ENCODE measurements at regions not wholly inside any gene's neighbourhood (a gene's known extent, or its start where the extent isn't known, plus 50 kb on each side); places are given as distances from the start of the nearest gene placed in this dataset.
"Not testable (repeated sequence)": the region's sequence is repeated elsewhere in the genome, so short reads cannot be mapped to it uniquely, and the experiment has no call there.

DNA sequence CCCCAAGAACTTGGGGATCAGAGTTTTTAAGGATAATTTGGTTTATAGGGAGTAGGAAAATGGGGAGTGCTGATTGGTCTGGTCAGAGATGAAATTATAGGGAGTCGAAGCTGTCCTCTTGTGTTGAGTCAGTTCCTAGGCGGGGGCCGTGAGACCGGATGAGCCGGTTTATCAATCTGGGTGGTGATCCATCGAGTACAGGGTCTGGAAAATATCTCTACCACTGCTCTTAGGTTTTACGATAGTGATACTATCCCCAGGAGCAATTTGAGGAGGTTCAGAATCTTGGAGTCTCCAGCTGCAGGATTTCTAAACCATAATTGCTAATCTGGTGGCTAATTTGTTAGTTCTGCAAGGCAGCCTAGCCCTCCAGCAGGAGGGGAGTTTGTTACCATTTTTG is 403.4 kb downstream of the CDH11 start:
- no peak for DNase-seq

DNA sequence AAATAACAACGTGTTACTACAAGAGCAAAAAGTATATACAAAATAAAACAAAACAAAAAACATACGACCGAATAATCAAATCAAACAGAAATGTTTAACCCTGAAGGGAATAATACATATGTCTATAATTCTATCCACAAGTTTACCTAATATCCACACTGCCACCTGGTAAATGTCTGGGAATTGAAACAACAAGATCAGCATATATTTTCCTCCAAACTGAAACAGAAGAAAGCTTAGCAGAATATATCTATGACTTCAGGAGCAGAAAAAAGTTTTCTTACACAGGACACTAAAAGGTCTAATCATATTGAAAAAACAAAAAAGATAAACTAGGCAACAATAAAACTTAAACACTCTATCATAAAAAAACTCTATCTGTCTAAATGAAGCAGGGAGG is 404.0 kb downstream of the CDH11 start:
- no peak for DNase-seq

DNA sequence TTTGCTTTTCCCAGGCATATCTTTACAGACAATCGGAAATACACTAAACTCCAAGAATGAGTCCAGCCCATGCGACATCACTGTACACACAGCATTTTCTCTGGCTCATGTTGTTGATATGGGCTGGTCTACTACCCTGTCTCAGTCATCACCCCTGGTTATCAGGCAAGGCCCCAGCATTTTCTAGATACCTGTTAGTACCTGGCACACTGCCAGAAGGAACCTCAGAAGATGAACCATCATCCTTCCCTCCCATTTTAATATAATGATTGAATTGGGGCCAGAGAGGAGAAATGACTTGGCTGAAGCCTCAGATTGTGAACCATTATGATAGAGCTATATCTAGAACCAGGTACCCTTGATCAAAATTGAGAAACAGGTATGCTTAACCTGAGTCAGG is 406.2 kb downstream of the CDH11 start:
- no peak for DNase-seq

DNA sequence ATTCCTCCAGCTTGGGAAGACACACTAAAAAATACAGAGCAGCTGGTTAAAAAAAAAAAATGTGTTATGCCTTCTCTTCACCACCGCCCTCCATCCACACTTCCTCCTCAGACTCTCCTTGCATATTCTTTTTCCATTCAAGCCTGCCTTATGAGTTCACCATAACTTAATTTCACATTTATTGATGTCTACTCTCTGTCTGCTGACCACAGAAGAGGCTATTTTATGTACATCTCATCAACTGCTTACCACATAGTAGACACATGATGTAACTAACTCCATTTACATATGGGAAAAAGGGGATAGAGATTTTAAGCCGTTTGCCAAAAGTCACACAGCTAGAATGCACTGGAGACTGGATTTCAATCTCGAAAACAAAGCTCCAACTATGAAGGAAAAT is 409.8 kb downstream of the CDH11 start:
- no peak for DNase-seq

DNA sequence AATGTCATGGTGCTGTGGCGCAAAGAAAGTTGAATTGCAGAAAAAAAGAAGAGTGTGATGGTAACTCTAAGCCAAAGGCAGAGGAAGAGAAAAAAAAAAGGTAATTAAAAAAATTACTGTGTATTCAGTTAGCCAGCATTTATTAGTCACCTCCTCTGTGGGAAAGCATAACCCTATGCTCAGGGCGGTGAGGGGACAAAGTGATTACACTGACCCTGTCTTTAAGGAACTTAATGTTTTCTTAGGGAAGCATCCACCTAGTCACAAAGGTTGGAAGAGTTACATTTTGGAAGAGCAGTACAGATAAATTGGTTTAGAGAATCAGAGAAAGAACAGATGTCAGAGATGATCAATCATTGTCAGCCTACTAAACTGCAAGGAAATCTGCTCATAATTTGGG is 410.3 kb downstream of the CDH11 start:
- DNase-seq, result no peak

DNA sequence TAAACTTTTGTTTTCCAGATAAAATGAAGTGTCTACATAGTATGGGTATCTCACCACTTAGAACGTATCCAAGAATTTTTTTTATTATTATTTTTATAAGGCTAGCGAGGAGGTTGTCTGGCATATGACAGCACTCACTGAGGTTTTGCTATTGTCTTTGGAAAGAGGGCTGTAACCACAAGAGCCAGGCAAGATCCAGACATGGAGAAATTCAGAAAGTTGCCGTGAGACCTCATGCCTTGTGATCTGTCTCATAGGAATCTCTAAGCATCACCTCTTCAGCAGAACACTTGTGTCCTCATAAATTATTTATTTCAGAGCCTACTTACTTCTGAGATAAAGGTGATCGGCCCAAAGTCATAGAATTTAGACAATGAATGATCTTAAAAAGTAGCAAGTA is 410.8 kb downstream of the CDH11 start:
- no peak for DNase-seq

DNA sequence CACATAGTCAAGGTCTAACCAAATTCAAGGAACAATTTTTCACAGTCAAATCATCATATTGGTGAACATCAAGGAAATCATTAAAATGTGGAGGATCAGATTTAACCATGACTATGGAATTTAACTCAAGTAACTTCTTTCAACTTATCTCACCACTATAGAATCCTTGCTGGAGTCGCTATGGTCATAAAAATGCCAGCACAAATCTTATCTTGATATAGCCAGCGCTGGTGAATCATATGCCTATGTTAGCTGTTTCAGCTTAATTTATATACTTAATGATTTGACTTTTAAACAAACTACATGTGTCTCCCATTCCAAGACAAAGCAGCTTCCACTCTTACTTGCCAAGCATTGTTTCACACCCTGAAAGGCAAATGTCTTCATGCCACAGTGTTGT is 416.4 kb downstream of the CDH11 start:
- no peak for DNase-seq

DNA sequence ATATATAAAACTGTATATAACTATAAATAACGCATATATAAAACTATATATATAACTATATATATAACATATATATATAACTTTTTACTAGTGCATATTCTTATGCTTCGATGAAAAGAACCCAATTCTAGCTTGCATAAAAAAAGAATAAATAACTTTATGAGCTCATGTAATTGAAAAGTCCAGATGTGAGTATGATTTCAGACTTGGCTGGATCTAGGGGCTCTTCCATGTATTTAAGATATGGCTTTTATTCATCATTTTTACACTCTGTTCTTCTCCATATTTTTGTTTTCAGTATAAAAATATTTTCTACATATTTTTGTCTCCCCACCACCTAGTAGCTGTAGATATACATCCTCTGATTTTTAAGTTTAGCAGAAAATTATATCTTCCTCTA is 417.5 kb downstream of the CDH11 start:
- no peak for DNase-seq

DNA sequence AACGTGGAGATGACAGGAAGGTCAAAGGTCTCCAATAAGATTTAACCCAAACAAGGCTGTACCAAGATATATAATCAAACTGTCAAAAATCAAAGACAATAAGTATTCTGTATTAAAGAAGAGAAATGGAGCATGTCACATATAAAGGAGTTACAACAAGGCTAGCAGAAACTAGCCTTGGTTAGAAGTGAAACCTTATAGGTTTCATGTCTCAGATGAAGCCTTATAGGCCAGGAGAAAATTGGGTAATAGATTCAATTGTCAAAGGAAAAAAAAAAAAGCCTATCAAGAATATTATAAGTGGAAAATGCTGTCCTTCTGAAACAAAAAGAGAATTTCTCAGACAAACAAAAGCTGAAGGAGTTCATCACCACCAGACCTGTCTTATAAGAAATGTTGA is 419.4 kb downstream of the CDH11 start:
- no peak for DNase-seq

DNA sequence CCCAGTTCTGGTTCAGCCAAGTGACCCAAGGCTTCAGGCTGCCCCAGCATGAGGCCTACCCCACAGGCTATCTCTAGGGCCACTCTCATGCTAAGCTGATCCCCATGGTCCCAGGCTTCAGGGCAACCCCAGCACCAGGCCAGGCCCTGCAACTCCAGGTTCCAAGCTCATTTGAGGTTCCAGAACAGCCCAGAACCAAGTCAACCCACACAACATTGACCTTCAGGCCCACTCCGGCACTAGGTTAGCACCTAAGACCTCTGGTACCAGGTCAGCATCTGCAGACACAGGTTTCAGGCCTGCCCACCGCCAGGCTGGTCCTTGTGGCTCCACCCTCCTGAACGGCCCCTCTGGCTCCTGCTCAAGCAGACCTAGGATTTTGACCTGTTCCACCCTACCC is 421.2 kb downstream of the CDH11 start:
- no peak for DNase-seq

DNA sequence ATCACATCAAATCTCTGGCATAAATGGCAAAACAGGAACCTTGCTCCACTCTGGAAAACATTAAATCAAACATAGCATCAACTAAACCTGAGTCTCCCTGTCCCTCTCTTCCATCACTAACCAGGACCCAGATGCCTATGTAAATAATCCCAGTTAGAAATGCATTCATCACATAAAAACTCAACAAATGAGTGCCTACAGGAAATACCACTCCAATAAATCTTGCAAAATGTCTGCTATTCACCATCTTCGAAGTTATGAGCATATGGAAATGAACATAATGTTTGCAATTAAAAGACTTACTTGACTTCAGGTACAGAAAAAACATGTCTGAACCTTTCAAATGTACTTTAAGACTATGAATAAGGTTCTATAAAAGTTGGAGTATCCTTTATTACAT is 425.0 kb downstream of the CDH11 start:
- no peak for DNase-seq

DNA sequence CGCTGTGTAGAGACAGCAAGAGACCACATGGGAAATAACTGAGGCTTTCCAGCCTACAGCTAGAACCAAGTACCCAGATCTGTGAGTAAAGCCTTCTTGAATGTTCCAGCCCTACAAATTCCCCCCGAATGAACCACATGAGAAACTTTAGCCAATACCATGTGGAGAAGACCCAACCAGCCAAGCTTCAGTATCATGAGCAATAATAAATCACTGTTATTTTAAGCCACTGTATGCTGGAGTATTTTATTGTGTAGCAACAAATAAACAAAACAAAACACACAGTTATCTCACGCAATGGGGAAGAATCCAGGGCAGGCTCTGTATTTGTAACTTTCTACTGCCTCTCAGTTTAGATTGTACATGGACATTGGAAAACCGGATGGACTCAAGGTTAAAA is 426.2 kb downstream of the CDH11 start:
- no peak for DNase-seq

DNA sequence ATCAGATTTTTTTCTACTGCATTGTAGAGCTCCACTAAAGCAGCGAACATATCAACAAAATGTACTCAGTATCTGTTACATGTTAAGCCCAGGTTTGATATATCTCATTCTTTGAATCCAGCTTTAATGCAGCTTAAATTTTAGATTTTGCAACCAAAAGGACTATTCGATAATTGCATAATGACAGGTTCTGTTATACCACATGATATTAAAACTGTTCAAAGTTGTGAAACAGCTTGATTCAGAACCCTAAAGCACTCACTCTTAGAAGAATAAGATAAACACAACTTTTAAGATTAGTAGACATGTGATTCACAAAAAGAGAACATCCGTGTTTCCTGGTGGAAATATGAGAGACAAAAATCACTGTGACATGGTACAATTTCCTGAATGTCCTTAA is 427.9 kb downstream of the CDH11 start:
- no peak for DNase-seq

DNA sequence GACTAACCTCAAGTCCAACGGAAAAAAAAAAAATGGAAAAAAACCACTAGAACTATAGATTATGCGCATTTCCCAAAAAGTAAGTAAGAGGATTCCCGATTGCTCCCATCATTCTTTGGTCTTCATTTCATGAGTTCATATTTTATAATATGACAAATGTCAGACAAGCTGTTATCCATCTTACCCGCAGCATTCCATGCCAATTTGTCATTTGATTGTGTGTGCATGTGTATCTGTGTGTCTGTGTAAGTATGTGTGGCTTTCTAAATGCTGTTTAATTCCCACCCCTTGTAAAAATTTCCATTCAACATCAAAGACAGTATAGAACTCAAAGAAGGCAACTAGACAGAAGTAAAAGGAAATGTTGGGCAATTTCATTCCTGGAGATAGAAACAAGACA is 434.1 kb downstream of the CDH11 start:
- DNase-seq, result no peak

DNA sequence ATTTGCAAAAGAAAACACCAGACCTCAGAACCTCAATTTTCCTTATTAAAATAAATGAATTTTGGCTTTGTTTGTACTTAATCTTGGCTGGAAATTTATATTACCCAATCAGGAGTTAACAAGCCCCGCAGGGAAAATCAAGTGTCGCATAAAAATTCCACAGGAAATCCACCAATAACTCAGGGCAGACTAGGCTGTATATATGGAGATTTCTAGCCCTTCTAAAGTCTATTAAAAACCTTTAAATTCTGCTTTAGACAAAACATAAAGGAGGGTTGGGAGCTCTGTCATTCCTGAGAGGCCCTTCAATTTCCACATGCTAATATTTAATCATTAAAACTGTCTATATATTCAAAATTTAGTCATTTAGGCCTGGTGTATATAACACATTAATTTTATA is 434.7 kb downstream of the CDH11 start:
- DNase-seq, result no peak

DNA sequence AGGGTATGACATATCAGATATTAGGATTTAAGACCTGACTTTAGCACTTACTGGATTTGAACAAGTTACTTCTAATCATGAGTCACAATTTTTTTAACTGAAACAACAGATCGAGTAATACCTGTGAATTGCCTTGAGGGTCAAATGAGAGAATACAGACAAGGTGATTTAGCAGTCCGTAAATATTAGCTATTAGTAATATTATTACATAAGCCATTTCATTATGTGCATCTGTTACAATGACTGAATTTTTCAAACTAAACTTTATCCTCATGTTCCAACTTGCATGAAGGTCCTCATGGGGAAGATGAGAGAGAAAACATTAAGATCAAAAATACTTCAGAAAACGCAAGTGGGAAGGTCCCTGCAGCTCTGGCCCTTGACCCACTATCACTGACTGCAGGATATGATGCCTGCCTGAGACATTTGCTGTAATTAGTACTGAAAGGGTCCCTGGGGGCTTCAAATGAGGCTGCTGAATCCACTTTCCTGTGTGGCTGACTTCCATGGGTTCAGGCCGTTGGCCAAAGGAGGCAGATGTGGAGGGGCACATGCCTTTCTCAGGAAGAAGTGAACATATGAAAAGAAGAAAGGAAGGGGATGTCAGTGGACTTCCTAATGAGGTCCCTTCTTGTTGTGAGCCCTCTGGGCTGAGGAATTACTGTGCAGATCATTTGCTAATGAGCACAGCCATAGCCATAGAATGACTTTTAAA is 441.7 kb downstream of the CDH11 start:
- no peak for DNase-seq

DNA sequence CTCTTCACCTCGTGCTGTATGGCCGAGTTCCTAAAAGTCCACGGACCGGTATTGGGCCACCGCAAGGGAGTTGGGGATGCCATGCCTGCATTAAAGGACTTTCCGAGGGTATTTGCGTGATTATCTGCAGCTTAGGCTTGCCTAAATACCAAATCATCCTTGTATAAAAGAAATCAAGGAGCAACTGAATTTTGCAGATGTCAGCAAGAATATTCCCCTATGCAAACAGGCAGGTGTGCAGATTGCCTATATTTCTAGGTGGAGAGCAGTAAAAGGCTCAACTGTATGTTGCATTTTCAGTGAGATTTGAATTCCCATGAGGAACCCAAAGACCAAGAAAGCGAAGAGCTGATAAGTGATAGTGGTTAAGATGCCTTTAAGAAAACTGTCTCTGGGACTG is 452.3 kb downstream of the CDH11 start:
- no peak for DNase-seq

DNA sequence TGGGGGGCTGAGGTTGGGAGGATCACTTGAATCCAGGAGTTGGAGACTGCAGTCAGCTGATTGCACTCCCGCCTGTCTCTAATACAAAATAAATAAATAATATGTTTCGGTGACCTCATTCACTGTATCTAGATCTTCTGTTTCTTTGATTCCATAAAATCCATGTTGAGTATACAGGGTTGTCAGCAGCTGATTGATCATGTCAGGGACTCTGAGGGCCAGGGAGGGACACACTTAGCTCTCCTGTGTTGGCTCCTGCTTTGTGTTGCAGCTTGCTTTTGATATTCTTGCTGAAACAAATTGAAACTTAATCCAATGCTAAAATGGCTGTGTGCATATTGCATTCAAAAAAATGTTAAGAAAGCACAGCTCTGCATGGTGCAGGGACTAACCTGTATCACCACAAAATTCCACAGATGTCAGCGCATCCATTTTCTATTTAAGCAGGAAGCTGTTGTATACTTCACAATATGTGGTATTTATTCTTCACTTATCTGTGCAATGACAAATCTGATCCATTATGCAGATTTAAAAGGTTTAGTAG is 454.5 kb downstream of the CDH11 start:
- DNase-seq, result no peak

DNA sequence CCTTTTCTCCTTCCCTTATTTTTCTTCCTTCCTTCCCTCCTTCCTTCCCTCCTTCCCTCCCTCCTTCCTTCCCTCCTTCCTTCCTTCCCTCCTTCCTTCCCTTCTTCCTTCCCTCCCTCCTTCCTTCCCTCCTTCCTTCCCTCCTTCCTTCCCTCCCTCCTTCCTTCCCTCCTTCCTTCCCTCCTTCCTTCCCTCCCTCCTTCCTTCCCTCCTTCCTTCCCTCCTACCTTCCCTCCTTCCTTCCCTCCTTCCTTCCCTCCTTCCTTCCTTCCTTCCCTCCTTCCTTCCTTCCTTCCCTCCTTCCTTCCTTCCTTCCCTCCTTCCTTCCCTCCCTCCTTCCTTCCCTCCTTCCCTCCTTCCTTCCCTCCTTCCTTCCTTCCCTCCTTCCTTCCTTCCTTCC is 459.6 kb downstream of the CDH11 start:
- DNase-seq, result not testable (repeated sequence)

DNA sequence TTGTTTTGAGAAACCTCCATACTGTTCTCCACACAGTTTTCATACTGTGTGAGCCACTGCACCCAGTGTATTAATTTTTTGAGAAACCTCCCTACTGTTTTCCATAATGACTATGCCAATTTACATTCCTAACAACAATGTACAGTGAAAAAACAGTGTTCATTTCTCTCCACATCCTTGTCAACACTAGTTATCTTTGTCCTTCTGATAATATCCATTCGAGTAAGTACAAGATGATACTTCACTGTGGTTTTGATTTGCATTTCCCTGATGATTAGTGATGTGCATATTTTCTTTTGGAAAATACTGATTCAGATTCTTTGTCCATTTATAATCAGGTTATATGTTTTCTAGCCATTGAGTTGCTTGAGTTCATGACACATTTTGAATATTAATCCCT is 462.0 kb downstream of the CDH11 start:
- no peak for DNase-seq

DNA sequence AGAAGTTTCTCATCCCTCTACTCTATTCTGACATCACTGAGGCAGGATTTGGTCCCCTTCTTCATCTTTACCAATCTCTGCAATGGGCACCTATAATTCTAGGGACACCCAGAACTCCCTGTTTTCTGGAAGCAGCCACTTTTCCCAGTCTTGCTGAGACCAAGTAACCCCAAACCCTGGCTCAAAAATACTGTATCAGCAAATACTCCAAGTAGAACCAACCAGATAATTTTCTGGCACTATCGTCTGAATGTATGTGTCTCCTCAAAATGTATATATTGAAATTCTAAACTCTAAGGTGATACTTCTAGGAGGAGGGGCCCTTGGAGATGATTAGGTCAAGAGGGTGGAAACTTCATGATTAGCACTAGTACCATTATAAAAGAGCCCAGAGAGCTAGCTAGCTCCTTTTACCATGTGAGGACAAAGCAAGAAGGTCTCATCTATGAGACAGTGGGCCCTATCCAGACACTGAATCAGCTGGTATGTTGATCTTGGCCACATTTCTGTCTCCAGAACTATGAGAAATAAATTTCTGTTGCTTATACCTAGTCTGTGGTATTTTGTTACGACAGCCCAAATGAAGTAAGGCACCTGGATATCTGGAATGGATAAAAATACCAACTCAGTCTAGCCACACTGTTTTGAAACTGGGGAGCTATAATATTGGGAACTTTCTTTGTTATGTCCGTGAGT is 464.4 kb downstream of the CDH11 start:
- DNase-seq, result no peak

DNA sequence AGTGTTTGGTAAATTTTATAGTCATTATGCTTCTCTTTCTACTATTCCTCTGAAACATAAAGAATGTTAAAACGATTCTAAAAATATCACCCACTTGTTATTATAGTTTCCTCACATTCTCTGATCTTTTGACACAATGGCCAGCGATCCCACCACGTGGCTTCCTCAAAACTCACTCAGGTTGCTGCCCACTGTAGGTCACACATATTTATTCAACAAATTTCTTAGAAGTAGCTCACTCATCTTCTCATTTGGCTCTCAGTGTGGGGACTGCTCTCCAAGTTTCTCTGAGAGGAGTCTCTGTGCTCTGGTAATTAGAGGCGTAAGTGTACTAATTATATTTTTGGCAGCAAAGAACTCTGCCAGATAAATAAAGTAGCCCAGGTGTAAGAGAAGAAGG is 465.4 kb downstream of the CDH11 start:
- DNase-seq, result no peak

DNA sequence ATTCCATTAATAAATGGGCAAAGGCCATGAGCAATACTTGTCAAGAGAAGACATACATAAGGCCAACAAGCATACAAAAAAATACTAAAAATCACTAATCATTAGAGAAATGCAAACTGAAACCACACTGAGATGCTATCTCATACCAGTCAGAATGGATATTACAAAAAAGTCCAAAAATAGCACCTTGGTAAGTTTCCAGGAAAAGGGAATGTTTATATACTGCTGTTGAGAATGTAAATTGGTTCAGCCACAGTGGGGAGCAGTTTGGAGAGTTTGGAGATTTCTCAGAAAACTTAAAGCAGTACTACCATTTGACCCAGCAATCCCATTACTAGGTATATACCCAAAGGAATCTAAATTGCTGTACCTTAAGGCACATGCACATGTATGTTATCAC is 467.7 kb downstream of the CDH11 start:
- no peak for DNase-seq

DNA sequence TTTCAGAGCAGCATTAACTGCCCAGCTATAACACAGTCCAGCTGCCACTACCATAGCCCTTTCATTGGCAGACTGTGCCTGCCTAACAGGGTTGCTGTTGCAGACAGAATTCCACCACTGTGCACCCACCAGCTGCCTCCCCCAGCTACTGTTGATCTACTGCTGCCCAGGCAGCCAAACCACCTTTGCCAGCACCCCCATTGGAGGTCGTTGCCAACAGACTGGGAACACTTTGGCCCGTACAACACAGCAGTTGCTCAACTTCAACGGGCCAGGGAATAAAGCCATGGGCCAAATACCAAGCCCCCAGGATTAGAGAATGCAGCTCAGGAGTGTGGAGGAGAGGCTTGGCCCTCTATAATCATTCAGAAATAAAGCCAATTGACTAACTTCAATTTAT is 473.6 kb downstream of the CDH11 start:
- no peak for DNase-seq

DNA sequence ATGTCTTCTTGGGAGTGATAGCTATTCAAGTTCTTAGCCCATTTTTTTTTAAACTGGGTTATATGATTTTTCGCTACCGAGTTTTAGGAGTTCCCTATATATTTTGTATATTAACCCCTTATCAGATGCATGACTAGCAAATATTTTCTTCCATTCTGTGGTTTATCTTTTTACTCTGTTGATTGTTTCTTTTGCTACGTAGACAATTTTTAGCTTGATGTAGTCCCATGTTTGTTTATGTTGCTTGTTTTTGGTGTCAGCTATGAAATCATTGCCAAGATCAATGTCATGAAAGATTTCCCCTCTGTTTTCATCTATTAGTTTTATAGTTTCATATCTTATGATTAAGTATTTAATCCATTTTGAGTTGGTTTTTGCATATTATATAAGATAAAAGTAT is 480.5 kb downstream of the CDH11 start:
- no peak for DNase-seq
